GM18517 (cell line): ENCODE measurements at regions not wholly inside any gene's neighbourhood (a gene's known extent, or its start where the extent isn't known, plus 50 kb on each side); places are given as distances from the start of the nearest gene placed in this dataset.

Source experiments
- ATAC-seq: cut with Tn5 transposase; IDR thresholded peaks from one replicate; pipeline ENCODE4 v1.9.1; 2021; ENCODE audit warnings: mild to moderate bottlenecking, moderate library complexity; ENCODE audit not compliant: unreplicated experiment

GRCh38 chr6:96460052-96460700, 61.4 kb upstream of the UFL1 start:
- no peak for ATAC-seq

- no peak for ATAC-seq
These were observed 56.2 kb upstream of the UFL1 start for GRCh38 chr6:96465321-96465903.

- peak; percentile 64 for ATAC-seq
These were observed 55.3 kb upstream of the UFL1 start for GRCh38 chr6:96466147-96466863.

DNA sequence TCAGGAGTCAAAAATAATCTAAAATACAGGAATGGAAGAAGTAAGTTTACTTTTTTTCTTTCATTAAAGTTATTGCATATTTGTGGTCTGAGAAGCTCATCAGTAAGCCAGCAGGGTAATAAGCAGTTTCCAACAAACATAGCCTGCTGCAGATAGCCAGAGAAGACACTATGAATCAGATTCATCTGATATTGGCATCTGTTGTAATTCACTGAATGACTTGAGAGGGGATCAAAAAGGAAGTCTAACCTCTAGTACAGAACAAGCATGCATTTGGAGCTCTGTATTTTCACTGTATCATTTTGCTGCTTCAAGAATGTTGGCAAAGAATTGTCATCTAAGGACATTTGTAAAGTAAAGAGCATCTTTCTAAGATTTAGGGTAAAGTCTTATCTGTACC, 53.8 kb upstream of the UFL1 start:
- ATAC-seq = no peak

DNA sequence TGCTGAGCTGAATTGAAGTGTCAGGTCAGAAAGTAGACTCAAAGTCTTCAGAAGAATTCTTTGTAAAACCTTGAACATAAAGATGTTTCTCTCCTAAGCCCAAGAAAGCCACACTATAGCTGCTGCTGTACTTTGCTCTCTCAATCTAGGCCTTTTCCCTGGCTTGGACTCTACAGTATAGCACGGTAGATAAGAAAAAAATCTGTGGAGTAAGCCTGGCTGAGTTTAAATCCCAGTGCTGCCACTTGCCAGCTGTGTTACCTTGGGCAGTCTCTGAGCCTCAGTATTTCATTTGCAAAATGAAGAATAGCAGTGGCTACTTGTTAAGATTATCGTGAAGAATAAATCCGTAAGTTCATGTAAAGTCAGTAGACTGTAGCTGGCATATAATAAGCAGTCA, 53.3 kb upstream of the UFL1 start:
- no peak for ATAC-seq

- ATAC-seq = no peak
These were observed 52.9 kb upstream of the UFL1 start for GRCh38 chr6:96468681-96469224.

- no peak for ATAC-seq
These were observed 52.3 kb upstream of the UFL1 start for GRCh38 chr6:96469312-96469711.

- ATAC-seq = no peak
These were observed 51.3 kb upstream of the UFL1 start for GRCh38 chr6:96470296-96470695.
